Liver (tissue), 8 donors: ENCODE measurements at regions not wholly inside any gene's neighbourhood (a gene's known extent, or its start where the extent isn't known, plus 50 kb on each side); places are given as distances from the start of the nearest gene placed in this dataset.

Experiments used
- DNase-seq: peaks from one replicate; pipeline ENCODE4 v3.0.0-alpha.2; 2017; ENCODE audit warnings: low spot score
- H3K27ac ChIP-seq, 2 donors: one replicate each; pipeline ENCODE4 v1.7.0; 2013; ENCODE audit warnings: inconsistent platforms in 2 of 2, low read length in 2 of 2, control low read depth in 1 of 2, low read depth in 1 of 2, mild to moderate bottlenecking in 1 of 2
- H3K27me3 ChIP-seq, 4 donors: one replicate each; pipeline versions ENCODE4 v1.6.1 to v1.7.0; 2013; ENCODE audit warnings: low read length in 3 of 4, inconsistent platforms in 1 of 4, mild to moderate bottlenecking in 1 of 4, moderate library complexity in 1 of 4; ENCODE audit not compliant: control insufficient read depth in 4 of 4, insufficient read depth in 4 of 4
- H3K36me3 ChIP-seq, 4 donors: one replicate each; pipeline versions ENCODE4 v1.6.1 to v1.7.0; 2013; ENCODE audit warnings: low read length in 3 of 4, mild to moderate bottlenecking in 3 of 4, low read depth in 1 of 4, moderate library complexity in 1 of 4; ENCODE audit not compliant: control insufficient read depth in 4 of 4, insufficient read depth in 3 of 4
- H3K4me1 ChIP-seq, 4 donors: one replicate each; pipeline versions ENCODE4 v1.6.1 to v1.7.0; 2013; ENCODE audit warnings: low read length in 3 of 4, mild to moderate bottlenecking in 3 of 4, moderate library complexity in 1 of 4; ENCODE audit not compliant: control insufficient read depth in 4 of 4, insufficient read depth in 4 of 4
- H3K4me3 ChIP-seq, 3 donors: one replicate each; pipeline versions ENCODE4 v1.6.1 to v1.7.0; 2013; ENCODE audit warnings: low read length in 3 of 3, control low read depth in 1 of 3, low read depth in 1 of 3, mild to moderate bottlenecking in 1 of 3
- H3K9ac ChIP-seq, 2 donors: one replicate each; pipeline ENCODE4 v1.7.0; 2013; ENCODE audit warnings: low read length in 2 of 2, mild to moderate bottlenecking in 2 of 2, moderate library complexity in 2 of 2, control low read depth in 1 of 2, low read depth in 1 of 2
- H3K9me3 ChIP-seq, 4 donors: one replicate each; pipeline versions ENCODE4 v1.6.1 to v1.7.0; 2013; ENCODE audit warnings: low read length in 3 of 4; ENCODE audit not compliant: control insufficient read depth in 4 of 4
- ATF3 ChIP-seq: IDR thresholded peaks from 2 replicates; pipeline ENCODE4 v1.6.1; 2016; ENCODE audit warnings: antibody characterized with exemption
- EGR1 ChIP-seq, 2 donors: IDR thresholded peaks; 2 replicates each; pipeline ENCODE4 v1.6.1; 2016 to 2018; ENCODE audit warnings: antibody characterized with exemption in 2 of 2, low read depth in 2 of 2
- FOXA1 ChIP-seq: IDR thresholded peaks from 2 replicates; pipeline ENCODE4 v1.6.1; 2016; ENCODE audit warnings: antibody characterized with exemption
- FOXA2 ChIP-seq: IDR thresholded peaks from 2 replicates; pipeline ENCODE4 v1.6.1; 2016; ENCODE audit warnings: antibody characterized with exemption
- GABPA ChIP-seq, 2 donors: IDR thresholded peaks in 1 of 2; conservative IDR thresholded peaks in 1 of 2; 2 replicates each; pipeline ENCODE4 v1.6.1; 2016; ENCODE audit warnings: antibody characterized with exemption in 2 of 2, mild to moderate bottlenecking in 1 of 2, moderate library complexity in 1 of 2
- HNF4A ChIP-seq, 2 donors: conservative IDR thresholded peaks; 2 replicates each; pipeline ENCODE4 v1.6.1; 2016; ENCODE audit warnings: antibody characterized with exemption in 2 of 2, mild to moderate bottlenecking in 2 of 2
- HNF4G ChIP-seq: IDR thresholded peaks from 2 replicates; pipeline ENCODE4 v1.6.1; 2016; ENCODE audit warnings: antibody characterized with exemption
- JUND ChIP-seq, 2 donors: IDR thresholded peaks; 2 replicates each; pipeline ENCODE4 v1.6.1; 2016; ENCODE audit warnings: antibody characterized with exemption in 2 of 2
- NR2F2 ChIP-seq: IDR thresholded peaks from 2 replicates; pipeline ENCODE4 v1.6.1; 2016; ENCODE audit warnings: antibody characterized with exemption
- RAD21 ChIP-seq, 2 donors: IDR thresholded peaks; 2 replicates each; pipeline ENCODE4 v1.6.1; 2016; ENCODE audit warnings: antibody characterized with exemption in 2 of 2, mild to moderate bottlenecking in 2 of 2
- REST ChIP-seq: IDR thresholded peaks from 2 replicates; pipeline ENCODE4 v1.6.1; 2016; ENCODE audit warnings: antibody characterized with exemption, mild to moderate bottlenecking
- RXRA ChIP-seq, 2 donors: IDR thresholded peaks; 2 replicates each; pipeline ENCODE4 v1.6.1; 2017 to 2018; ENCODE audit warnings: antibody characterized with exemption in 2 of 2, mild to moderate bottlenecking in 1 of 2
- SP1 ChIP-seq: IDR thresholded peaks from 2 replicates; pipeline ENCODE4 v1.6.1; 2018; ENCODE audit warnings: antibody characterized with exemption, mild to moderate bottlenecking
- TAF1 ChIP-seq: conservative IDR thresholded peaks from 2 replicates; pipeline ENCODE4 v1.6.1; 2016; ENCODE audit warnings: antibody characterized with exemption, mild to moderate bottlenecking
- YY1 ChIP-seq: IDR thresholded peaks from 2 replicates; pipeline ENCODE4 v1.6.1; 2016; ENCODE audit warnings: antibody characterized with exemption, mild to moderate bottlenecking
- ZBTB33 ChIP-seq: IDR thresholded peaks from 2 replicates; pipeline ENCODE4 v1.6.1; 2016; ENCODE audit warnings: antibody characterized with exemption
- WGBS: extraction: QIAGEN DNeasy Blood & Tissue Kit; methylation state at CpG from one replicate; pipeline ENCODE4 v1.1.7; 2013; 5-methylcytosine and 5-hydroxymethylcytosine counted together
- TF ChIP-seq, protein P1 (sequence below): IDR thresholded peaks from 2 replicates; pipeline ENCODE4 v1.6.1; 2016; ENCODE audit warnings: antibody characterized with exemption
- TF ChIP-seq, protein P2 (sequence below): fragments of 150-350 bp; IDR thresholded peaks from 2 replicates; pipeline ENCODE4 v1.5.1; 2017; ENCODE audit warnings: improper control_type of control experiment, low read depth, low read length; ENCODE audit not compliant: missing input control
- donor health status: healthy.
- donor health status: healthy.
- donor health status: healthy.
- donor health status: healthy.
- donor health status: healthy.

- H3K36me3 ChIP-seq: peaks cover 5 to 28% (median 11%) of the 10 kb centered on the region in 4 donors
- H3K27me3 ChIP-seq: peaks cover 0 to 3% (median 0%) of the 10 kb centered on the region in 4 donors
- peak; percentile 91 for DNase-seq
- H3K9me3 ChIP-seq: no peaks in the 10 kb centered on the region
- 1% methylated on average over 40 of the region's 40 CpGs for WGBS
- H3K4me3 ChIP-seq: peak overlapping the region; percentile 84 to 98 (median 91)
- TF ChIP-seq TAF1: no peak
- TF ChIP-seq HNF4A (conservative IDR thresholded peaks at IDR 0.05): peak; percentile 67 to 90
- TF ChIP-seq, protein P1, sequence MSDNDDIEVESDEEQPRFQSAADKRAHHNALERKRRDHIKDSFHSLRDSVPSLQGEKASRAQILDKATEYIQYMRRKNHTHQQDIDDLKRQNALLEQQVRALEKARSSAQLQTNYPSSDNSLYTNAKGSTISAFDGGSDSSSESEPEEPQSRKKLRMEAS: peak; percentile 100
- TF ChIP-seq HNF4G: no peak
- TF ChIP-seq RAD21 (IDR thresholded peaks at IDR 0.05): peak; percentile 56 to 69
- TF ChIP-seq FOXA1: no peak
- no peak for TF ChIP-seq FOXA2
- peak; percentile 96 to 99 for TF ChIP-seq GABPA (IDR thresholded peaks at IDR 0.05 in 1 of 2, conservative IDR thresholded peaks at IDR 0.05 in 1 of 2)
- TF ChIP-seq YY1: peak; percentile 59
- TF ChIP-seq EGR1 (IDR thresholded peaks at IDR 0.05; ENCODE audit: low read depth in 2 of 2): peak; percentile 82 to 97
- peak; percentile 78 for TF ChIP-seq NR2F2
- TF ChIP-seq SP1: peak; percentile 80
- TF ChIP-seq, protein P2, sequence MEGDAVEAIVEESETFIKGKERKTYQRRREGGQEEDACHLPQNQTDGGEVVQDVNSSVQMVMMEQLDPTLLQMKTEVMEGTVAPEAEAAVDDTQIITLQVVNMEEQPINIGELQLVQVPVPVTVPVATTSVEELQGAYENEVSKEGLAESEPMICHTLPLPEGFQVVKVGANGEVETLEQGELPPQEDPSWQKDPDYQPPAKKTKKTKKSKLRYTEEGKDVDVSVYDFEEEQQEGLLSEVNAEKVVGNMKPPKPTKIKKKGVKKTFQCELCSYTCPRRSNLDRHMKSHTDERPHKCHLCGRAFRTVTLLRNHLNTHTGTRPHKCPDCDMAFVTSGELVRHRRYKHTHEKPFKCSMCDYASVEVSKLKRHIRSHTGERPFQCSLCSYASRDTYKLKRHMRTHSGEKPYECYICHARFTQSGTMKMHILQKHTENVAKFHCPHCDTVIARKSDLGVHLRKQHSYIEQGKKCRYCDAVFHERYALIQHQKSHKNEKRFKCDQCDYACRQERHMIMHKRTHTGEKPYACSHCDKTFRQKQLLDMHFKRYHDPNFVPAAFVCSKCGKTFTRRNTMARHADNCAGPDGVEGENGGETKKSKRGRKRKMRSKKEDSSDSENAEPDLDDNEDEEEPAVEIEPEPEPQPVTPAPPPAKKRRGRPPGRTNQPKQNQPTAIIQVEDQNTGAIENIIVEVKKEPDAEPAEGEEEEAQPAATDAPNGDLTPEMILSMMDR: peak; percentile 37
- TF ChIP-seq REST: no peak
- TF ChIP-seq ZBTB33: no peak
- peak; percentile 52 to 80 for TF ChIP-seq JUND (IDR thresholded peaks at IDR 0.05)
- TF ChIP-seq ATF3: no peak
- TF ChIP-seq RXRA (IDR thresholded peaks at IDR 0.05): peak; percentile 41 to 48
- H3K4me1 ChIP-seq: peaks cover 2 to 18% (median 14%) of the 10 kb centered on the region in 4 donors
- H3K9ac ChIP-seq: peak overlapping the region; percentile 80 to 96
- H3K27ac ChIP-seq: peak overlapping the region; percentile 78 to 92
These were observed 52.2 kb upstream of the SEC14L1 start for GRCh38 chr17:77088455-77089123.
